ENCODE measurements at regions not wholly inside any gene's neighbourhood (a gene's known extent, or its start where the extent isn't known, plus 50 kb on each side); places are given as distances from the start of the nearest gene placed in this dataset.

- Histone ChIP-seq H4K20me1 (ENCODE audit: insufficient read depth, low read length) (no peaks in the 10 kb centered on the region), H3K4ac (ENCODE audit: low read depth, low read length) (no peak overlapping the region), H3K4me1 (ENCODE audit: control insufficient read depth, insufficient read depth, low read length) (no peaks in the 10 kb centered on the region), H3K9ac (ENCODE audit: low read depth, low read length) (no peak overlapping the region), H4K91ac (ENCODE audit: insufficient read depth, low read depth, low read length) (no peak overlapping the region), H2BK5ac (ENCODE audit: low read depth, low read length, poor library complexity, severe bottlenecking) (no peak overlapping the region), H3K4me2 (ENCODE audit: low read depth, low read length) (no peak overlapping the region), H3K14ac (replicated peaks; ENCODE audit: low read depth, low read length) (no peak overlapping the region), H3K9me3 (ENCODE audit: control insufficient read depth, insufficient read depth, low read length) (no peaks in the 10 kb centered on the region), H3K23ac (ENCODE audit: low read depth, low read length) (no peak overlapping the region), H3K56ac (ENCODE audit: extremely low read depth, insufficient read depth, low read length) (no peak overlapping the region), H3K27ac (ENCODE audit: insufficient read depth, low read length) (no peak overlapping the region), H2BK15ac (ENCODE audit: low read depth, low read length) (no peak overlapping the region), H3K9me1 (ENCODE audit: insufficient read depth, low read length) (no peaks in the 10 kb centered on the region), H2BK20ac (ENCODE audit: low read depth, low read length) (no peak overlapping the region), H4K5ac (ENCODE audit: low read depth, low read length) (no peak overlapping the region), H3K18ac (ENCODE audit: low read depth, low read length) (no peak overlapping the region), H3K4me3 (ENCODE audit: insufficient read depth, low read depth, low read length) (no peak overlapping the region), H2AK9ac (replicated peaks; ENCODE audit: low read depth, low read length, poor library complexity) (no peak overlapping the region), H2AFZ (replicated peaks; ENCODE audit: low read length, poor library complexity) (no peak overlapping the region), H3K79me1 (ENCODE audit: low read depth in 1 of 2, low read length in 2 of 2) (no peaks in the 10 kb centered on the region), H3K36me3 (ENCODE audit: control insufficient read depth, insufficient read depth, low read length) (no peaks in the 10 kb centered on the region), H2BK120ac (ENCODE audit: low read depth, low read length) (no peak overlapping the region), H4K8ac (ENCODE audit: low read depth in 2 of 2, low read length in 2 of 2) (no peak overlapping the region), H3K27me3 (ENCODE audit: control insufficient read depth, insufficient read depth, low read length) (peaks cover 34% of the 10 kb centered on the region), H2AK5ac (ENCODE audit: low read depth, low read length) (no peak overlapping the region)
- ChIA-PET POLR2A (ENCODE audit: unreplicated experiment) (no interaction called here), CTCF (no interaction called here)
- intact Hi-C loops (cut with micrococcal nuclease): no loop called here
- BruUV-seq (replicated peaks): no TSS peak
- dilution Hi-C loops (cut with HindIII; ENCODE audit: low sequenced_read_pairs, unreplicated experiment): no loop called here
- in situ Hi-C loops (cut with MboI; ENCODE audit: low sequenced_read_pairs): no loop called here
- TF ChIP-seq CEBPB (IDR thresholded peaks at IDR 0.05; ENCODE audit: low read depth, low read length) (no peak), CTCF (conservative IDR thresholded peaks at IDR 0.05; ENCODE audit: low read depth, low read length) (no peak), USF2 (IDR thresholded peaks at IDR 0.05; ENCODE audit: low read depth, low read length) (no peak), RCOR1 (IDR thresholded peaks at IDR 0.05; ENCODE audit: insufficient replicate concordance, low read length) (no peak), FOS (IDR thresholded peaks at IDR 0.05; ENCODE audit: low read depth, low read length) (no peak), NFE2L2 (IDR thresholded peaks at IDR 0.05; ENCODE audit: low read depth, low read length) (no peak), MXI1 (IDR thresholded peaks at IDR 0.05; ENCODE audit: borderline replicate concordance, low read depth, low read length) (no peak), CHD1 (IDR thresholded peaks at IDR 0.05; ENCODE audit: low read depth, low read length) (no peak), RAD21 (IDR thresholded peaks at IDR 0.05; ENCODE audit: low read length) (no peak), BHLHE40 (IDR thresholded peaks at IDR 0.05; ENCODE audit: low read depth, low read length) (no peak), ELK1 (IDR thresholded peaks at IDR 0.05; ENCODE audit: borderline replicate concordance, low read depth, low read length) (no peak), MAFK (IDR thresholded peaks at IDR 0.05; ENCODE audit: low read depth, low read length) (no peak)
- DNase-seq (no peak), ATAC-seq (ENCODE audit: low read depth) (no peak)
- WGBS, 2 experiments (ENCODE audit: extremely low coverage in 2 of 2, insufficient read length in 1 of 2): no CpG with 5 or more reads among the region's 4 CpGs
Measured at GRCh38 chr10:71058308-71058707, 154.1 kb upstream of the UNC5B start.

Measured in IMR-90 (cell line).